ENCODE measurements at regions not wholly inside any gene's neighbourhood (a gene's known extent, or its start where the extent isn't known, plus 50 kb on each side); places are given as distances from the start of the nearest gene placed in this dataset.
A peak's percentile ranks its signal among the peaks of the same experiment; 100 is the strongest.

GRCh38 chr18:28716338-28716737 lies 539.4 kb upstream of the CDH2 start:
- CTCF ChIA-PET, result no interaction called here
- Histone ChIP-seq H3K27me3 (replicated peaks; ENCODE audit: insufficient read depth, low read depth, low read length, poor library complexity) (no peaks in the 10 kb centered on the region), H3K4me3 (ENCODE audit: low read depth, low read length, poor library complexity, severe bottlenecking) (no peak overlapping the region), H3K4me1 (ENCODE audit: insufficient read depth, low read length, poor library complexity, severe bottlenecking) (no peaks in the 10 kb centered on the region), H3K9me3 (ENCODE audit: low read depth, low read length, poor library complexity, severe bottlenecking) (no peaks in the 10 kb centered on the region), H3K36me3 (ENCODE audit: insufficient read depth, low read length, poor library complexity, severe bottlenecking) (no peaks in the 10 kb centered on the region), H3K27ac (ENCODE audit: low read depth, low read length, poor library complexity, severe bottlenecking) (no peak overlapping the region)
- TF ChIP-seq CTCF (conservative IDR thresholded peaks at IDR 0.05; ENCODE audit: low read depth, low read length) (no peak), EZH2 (IDR thresholded peaks at IDR 0.05; ENCODE audit: borderline replicate concordance, low read depth, low read length, poor library complexity, severe bottlenecking) (no peak)
- DNase-seq (ENCODE audit: low spot score), result peak; percentile 34
- no TSS peak for BruUV-seq (replicated peaks)
- POLR2A ChIA-PET (ENCODE audit: low non-redundant PET), result no interaction called here
- intact Hi-C loops (cut with micrococcal nuclease; ENCODE audit: unreplicated experiment), result no loop called here

- no peak for TF ChIP-seq CTCF (conservative IDR thresholded peaks at IDR 0.05; ENCODE audit: low read depth, low read length)
- TF ChIP-seq EZH2 (IDR thresholded peaks at IDR 0.05; ENCODE audit: borderline replicate concordance, low read depth, low read length, poor library complexity, severe bottlenecking), result no peak
- no TSS peak for BruUV-seq (replicated peaks)
- Histone ChIP-seq H3K27ac (ENCODE audit: low read depth, low read length, poor library complexity, severe bottlenecking) (no peak overlapping the region), H3K9me3 (ENCODE audit: low read depth, low read length, poor library complexity, severe bottlenecking) (no peaks in the 10 kb centered on the region), H3K36me3 (ENCODE audit: insufficient read depth, low read length, poor library complexity, severe bottlenecking) (no peaks in the 10 kb centered on the region), H3K27me3 (replicated peaks; ENCODE audit: insufficient read depth, low read depth, low read length, poor library complexity) (no peaks in the 10 kb centered on the region), H3K4me1 (ENCODE audit: insufficient read depth, low read length, poor library complexity, severe bottlenecking) (no peaks in the 10 kb centered on the region), H3K4me3 (ENCODE audit: low read depth, low read length, poor library complexity, severe bottlenecking) (no peak overlapping the region)
- DNase-seq (ENCODE audit: low spot score), result no peak
- POLR2A ChIA-PET (ENCODE audit: low non-redundant PET), result no interaction called here
- CTCF ChIA-PET, result no interaction called here
- intact Hi-C loops (cut with micrococcal nuclease; ENCODE audit: unreplicated experiment), result no loop called here
These were observed 538.3 kb upstream of the CDH2 start for GRCh38 chr18:28715206-28715605.

- Histone ChIP-seq H3K36me3 (ENCODE audit: insufficient read depth, low read length, poor library complexity, severe bottlenecking) (no peaks in the 10 kb centered on the region), H3K27me3 (replicated peaks; ENCODE audit: insufficient read depth, low read depth, low read length, poor library complexity) (no peaks in the 10 kb centered on the region), H3K27ac (ENCODE audit: low read depth, low read length, poor library complexity, severe bottlenecking) (no peak overlapping the region), H3K9me3 (ENCODE audit: low read depth, low read length, poor library complexity, severe bottlenecking) (no peaks in the 10 kb centered on the region), H3K4me3 (ENCODE audit: low read depth, low read length, poor library complexity, severe bottlenecking) (no peak overlapping the region), H3K4me1 (ENCODE audit: insufficient read depth, low read length, poor library complexity, severe bottlenecking) (no peaks in the 10 kb centered on the region)
- intact Hi-C loops (cut with micrococcal nuclease; ENCODE audit: unreplicated experiment), result no loop called here
- no peak for DNase-seq (ENCODE audit: low spot score)
- ChIA-PET POLR2A (ENCODE audit: low non-redundant PET) (interaction anchor here (0.5 kb wide), 1 partner anchor 72 kb away, joined by 3 read pairs; no protein-coding TSS in a partner anchor), CTCF (no interaction called here)
- no TSS peak for BruUV-seq (replicated peaks)
- TF ChIP-seq CTCF (conservative IDR thresholded peaks at IDR 0.05; ENCODE audit: low read depth, low read length) (no peak), EZH2 (IDR thresholded peaks at IDR 0.05; ENCODE audit: borderline replicate concordance, low read depth, low read length, poor library complexity, severe bottlenecking) (no peak)
These were observed 537.6 kb upstream of the CDH2 start for GRCh38 chr18:28714498-28714897.

All from A673 (cell line).